GM21390 (cell line): ENCODE measurements at regions not wholly inside any gene's neighbourhood (a gene's known extent, or its start where the extent isn't known, plus 50 kb on each side); places are given as distances from the start of the nearest gene placed in this dataset.
"Not testable (repeated sequence)": the region's sequence is repeated elsewhere in the genome, so short reads cannot be mapped to it uniquely, and the experiment has no call there.

Source experiments
- ATAC-seq: cut with Tn5 transposase; IDR thresholded peaks from one replicate; pipeline ENCODE4 v1.9.1; 2021; ENCODE audit not compliant: unreplicated experiment

DNA sequence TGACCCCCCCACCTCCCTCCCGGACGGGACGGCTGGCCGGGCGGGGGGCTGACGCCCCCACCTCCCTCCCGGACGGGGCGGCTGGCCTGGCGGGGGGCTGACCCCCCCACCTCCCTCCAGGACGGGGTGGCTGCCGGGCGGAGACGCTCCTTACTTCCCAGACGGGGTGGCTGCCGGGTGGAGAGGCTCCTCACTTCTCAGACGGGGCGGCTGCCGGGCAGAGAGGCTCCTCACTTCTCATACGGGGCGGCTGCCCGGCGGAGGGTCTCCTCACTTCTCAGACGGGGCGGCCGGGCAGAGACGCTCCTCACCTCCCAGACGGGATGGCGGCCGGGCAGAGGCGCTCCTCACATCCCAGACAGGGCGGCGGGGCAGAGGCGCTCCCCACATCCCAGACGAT, 84.7 kb downstream of the OR2B2 start:
- not testable (repeated sequence) for ATAC-seq

DNA sequence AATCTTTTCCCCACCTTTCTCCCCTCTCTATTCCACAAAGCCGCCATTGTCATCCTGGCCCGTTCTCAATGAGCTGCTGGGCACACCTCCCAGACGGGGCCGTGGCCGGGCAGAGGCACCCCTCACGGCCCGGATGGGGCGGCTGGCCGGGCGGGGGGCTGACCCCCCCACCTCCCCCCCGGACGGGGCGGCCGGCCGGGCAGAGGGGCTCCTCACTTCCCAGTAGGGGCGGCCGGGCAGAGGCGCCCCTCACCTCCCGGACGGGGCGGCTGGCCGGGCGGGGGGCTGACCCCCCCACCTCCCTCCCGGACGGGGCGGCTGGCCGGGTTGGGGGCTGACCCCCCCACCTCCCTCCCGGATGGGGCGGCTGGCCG, 85.6 kb downstream of the OR2B2 start:
- not testable (repeated sequence) for ATAC-seq

DNA sequence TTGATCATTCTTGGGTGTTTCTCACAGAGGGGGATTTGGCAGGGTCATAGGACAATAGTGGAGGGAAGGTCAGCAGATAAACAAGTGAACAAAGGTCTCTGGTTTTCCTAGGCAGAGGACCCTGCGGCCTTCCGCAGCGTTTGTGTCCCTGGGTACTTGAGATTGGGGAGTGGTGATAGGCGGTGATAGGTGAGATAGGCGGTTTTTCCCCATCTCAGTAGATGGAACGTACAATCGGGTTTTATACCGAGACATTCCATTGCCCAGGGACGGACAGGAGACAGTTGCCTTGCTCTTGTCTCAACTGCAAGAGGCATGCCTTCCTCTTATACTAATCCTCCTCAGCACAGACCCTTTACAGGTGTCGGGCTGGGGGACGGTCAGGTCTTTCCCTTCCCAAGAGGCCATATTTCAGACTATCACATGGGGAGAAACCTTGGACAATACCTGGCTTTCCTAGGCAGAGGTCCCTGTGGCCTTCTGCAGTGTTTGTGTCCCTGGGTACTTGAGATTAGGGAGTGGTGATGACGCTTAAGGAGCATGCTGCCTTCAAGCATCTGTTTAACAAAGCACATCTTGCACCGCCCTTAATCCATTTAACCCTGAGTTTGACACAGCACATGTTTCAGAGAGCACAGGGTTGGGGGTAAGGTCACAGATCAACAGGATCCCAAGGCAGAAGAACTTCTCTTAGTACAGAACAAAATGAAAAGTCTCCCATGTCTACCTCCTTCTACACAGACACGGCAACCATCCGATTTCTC, 86.2 kb downstream of the OR2B2 start:
- ATAC-seq, result not testable (repeated sequence)

DNA sequence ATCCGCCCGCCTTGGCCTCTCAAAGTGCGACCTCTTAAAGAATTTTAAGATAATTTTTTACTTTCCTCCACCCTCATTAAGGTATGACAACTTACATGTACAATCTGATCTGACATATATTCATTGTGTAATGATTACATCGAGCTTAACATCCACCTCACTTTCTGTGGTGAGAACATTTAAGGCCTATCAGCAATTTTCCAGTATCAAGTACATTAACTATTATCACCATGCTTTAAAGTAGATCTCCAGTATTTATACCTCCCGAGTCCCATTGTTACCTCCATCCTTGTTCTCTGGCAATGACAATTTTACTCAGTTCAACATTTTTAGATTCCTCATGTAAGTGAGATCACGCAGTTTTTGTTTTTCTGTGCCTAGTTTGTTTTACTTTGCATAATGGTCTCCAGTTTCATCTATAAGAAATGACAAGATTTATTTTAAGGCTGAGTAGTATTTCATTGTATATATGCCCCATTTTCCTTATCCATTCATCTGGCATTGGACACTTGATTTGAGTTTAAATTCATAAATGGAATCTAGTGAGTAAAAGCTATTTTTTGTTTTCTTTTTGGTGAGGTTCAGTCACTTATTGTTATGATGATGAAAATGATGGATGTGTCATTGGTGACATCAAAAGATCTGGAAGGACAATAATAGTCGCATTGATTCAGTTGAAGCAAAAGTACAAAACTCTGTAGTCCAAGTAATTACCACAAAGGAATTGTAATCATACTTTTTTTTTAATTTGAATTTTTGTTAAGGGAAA, 87.0 kb downstream of the OR2B2 start:
- ATAC-seq, result no peak

DNA sequence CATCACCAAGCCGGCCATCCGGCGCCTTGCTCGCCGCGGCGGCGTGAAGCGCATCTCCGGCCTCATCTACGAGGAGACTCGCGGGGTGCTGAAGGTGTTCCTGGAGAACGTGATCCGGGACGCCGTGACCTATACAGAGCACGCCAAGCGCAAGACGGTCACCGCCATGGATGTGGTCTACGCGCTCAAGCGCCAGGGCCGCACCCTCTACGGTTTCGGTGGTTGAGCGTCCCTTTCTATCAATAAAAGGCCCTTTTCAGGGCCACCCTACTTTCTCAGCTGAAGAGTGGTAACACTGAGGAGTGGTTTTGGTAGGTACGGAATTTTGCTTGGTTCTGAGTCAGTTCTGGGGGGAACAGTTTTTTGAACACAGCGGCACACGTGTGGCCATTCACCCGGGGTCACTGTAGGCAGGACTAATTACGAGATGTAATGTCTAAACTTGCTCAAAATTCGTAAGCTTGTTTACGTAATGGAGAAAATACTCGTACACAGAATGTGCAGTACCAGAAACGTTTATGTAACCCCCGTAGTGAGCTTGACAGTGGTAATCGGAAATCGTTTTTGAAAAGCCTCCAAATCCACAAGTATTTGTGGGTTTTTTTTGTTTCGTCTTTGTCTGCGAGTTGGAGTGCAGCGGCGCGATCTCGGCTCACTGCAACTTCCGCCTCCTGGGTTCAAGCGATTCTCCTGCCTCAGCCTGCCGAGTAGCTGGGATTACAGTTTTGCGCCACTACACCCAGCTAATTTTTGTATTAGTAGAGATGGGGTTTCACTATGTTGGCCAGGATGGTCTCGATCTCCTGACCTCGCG, 87.8 kb downstream of the OR2B2 start:
- ATAC-seq, result peak; percentile 66

DNA sequence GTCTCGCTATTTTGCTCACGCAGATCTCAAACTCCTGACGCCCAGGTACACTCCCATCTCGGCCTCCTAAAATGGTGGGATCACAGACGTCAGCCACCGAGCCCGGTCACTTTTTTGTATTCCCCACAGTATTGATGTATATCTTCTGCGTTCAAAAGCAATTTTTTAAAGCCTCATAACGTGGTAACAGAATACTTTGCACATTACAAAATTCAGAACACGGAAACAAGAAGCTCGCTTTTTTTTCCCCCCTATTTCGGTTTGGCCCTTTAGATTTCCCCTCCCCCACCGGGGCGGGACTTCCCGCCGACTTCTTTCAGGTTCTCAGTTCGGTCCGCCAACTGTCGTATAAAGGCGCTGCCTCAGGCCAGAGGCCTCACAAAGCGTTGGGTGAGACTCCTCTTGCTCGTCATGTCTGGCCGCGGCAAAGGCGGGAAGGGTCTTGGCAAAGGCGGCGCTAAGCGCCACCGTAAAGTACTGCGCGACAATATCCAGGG, 88.4 kb downstream of the OR2B2 start:
- peak; percentile 62 for ATAC-seq

DNA sequence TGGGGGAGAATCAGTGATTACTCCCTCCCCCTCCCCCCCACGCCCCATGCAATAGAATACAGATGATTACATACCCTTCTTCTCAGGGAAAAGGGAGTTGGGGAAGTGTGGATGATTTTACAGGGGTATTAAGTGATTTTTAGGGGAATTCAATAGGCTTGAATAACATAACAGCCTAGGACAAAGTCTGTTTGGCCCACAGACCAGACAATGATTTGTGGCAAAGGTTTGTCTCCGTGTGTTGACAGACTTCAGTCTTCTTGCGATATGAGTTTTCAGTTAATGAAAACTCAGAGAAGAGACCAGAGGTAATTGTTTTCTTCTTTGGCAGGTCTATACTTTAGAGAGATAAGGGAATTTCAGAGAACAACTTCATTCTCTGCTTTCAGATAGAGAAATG, 95.3 kb downstream of the OR2B2 start:
- no peak for ATAC-seq

DNA sequence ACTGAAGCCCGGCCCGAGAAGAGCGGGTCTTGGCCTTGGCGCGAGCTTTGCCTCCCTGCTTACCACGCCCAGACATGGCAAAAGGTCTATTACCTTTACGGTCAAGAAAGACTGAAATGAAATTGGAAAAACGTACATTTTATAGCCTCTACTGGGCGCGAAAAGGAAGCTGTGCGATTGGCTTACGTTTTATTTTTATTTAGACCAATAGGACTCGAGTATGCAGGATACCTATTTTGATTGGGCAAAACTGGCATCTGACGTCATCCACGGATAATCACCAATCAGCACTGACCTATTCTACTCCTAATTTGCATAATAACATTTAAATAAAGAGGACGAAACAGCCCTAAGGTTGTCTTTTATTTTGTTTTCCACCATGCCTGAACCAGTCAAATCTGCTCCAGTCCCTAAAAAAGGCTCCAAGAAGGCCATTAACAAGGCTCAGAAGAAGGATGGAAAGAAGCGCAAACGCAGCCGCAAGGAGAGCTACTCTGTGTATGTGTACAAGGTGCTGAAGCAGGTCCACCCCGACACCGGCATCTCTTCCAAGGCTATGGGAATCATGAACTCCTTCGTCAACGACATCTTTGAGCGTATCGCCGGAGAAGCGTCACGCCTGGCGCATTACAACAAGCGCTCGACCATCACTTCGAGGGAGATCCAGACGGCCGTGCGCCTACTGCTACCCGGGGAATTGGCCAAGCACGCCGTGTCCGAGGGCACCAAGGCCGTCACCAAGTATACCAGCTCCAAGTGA, 97.4 kb downstream of the OR2B2 start:
- peak; percentile 52 for ATAC-seq

DNA sequence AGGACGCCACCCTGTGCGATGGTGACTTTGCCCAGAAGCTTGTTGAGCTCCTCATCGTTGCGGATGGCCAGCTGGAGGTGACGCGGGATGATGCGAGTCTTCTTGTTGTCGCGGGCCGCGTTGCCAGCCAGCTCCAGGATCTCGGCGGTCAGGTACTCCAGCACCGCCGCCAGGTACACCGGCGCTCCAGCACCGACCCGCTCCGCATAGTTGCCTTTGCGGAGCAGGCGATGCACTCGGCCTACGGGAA, 97.9 kb downstream of the OR2B2 start:
- peak; percentile 17 for ATAC-seq

DNA sequence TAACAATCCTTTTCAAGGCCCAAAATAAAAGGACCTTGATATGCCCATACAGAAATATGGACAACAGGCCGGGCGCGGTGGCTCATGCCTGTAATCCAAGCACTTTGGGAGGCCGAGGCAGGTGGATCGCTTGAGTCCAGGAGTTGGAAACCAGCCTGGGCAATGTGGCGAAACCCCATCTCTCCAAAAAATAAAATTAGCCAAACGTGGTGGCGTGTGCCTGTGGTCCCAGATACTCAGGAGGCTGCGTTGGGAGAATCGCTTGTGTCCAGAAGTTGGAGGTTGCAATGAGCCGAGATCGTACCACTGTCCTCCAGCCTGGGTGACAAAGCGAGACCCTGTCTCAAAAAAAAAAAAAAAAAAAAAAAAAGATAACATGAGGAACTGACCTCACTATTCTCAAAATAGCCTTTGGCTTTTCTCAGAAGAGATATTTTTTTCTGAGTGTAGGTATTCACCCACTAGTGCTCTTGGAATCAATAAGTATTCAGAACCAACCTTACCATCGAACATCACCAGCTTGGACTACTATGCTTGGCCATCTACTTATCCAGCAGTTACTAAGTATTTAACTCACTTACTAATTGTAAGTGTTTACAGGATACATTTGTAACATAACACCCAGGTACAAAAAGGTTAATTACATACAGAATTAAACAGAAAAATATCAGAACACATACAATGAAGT, 99.2 kb downstream of the OR2B2 start:
- no peak for ATAC-seq

DNA sequence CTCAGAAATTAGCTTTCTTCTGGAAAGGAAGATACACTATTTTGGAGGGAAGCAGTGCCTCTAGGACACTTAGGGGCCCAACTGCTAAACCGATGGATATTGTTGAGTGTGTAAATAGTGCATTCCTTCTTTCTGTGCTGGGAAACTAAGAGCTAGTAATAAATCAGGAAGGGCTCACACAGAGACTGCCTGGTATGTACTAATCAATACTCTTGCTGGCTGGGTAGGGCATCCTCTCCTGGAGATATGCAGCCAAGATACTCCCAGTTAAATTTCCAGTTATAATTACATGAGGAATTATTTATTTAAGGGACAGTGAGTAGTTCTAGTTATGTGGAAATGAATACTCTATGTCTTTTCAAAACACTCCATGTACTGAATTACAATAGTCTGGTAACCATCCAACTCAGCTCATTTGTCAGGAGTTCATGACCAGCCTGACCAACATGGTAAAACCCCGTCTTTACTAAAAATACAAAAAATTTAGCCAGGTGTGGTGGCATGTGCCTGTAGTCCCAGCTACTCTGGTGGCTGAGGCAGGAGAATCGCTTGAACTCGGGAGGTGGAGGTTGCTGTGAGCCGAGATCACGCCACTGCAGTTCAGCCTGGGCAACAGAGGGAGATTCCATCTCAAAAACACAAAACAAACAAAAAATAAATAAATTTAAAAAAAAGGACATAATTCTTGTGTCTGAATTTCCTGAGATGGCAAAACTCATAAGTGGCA, 100.0 kb downstream of the OR2B2 start:
- ATAC-seq, result no peak

DNA sequence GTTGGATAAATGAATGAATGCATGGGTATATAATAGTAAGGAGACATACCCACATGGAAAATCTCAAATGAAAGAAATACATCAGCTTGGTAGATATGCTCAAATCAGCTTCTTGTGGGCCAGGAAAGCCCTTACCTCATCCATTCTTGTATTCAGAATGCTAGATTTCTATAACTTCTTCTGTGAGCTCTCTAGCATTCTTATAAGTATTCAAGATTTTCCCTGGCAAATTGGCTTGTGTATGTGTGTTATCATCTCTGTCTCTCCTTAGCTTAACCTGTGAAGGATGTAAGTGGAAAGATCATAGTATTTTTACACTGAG, 100.8 kb downstream of the OR2B2 start:
- no peak for ATAC-seq

DNA sequence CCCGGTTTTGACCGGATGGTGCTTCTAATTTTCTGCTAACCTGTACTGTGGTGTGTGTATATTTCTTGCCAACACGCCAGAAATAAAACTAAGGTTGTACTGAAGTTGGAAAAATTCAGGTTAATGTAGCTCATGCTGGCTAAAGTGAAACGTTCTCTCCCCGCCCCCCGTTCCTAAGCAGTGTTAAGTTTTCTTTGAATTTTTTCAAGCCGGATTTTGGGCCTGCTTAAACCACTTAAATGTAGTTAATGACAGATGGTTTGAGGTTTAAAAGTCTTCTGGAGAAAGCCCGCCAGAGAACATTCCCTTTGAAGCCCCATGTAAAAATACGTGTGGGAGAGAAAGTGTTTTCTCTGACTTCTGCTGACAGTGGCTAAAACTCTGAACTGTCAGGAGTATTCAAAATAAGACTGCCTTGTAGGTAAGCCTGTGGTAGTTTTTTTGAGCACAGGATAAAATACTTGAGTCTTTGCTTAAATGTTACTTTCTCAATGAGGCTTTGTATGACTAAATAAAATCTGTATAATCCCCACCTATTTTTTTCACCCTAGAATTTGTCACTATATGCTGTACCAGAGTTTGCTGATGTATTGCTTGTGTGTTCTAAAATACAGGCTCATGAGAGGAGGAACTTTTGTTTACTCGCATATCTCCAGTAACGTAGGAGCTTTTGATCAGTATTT, 101.3 kb downstream of the OR2B2 start:
- ATAC-seq, result no peak

DNA sequence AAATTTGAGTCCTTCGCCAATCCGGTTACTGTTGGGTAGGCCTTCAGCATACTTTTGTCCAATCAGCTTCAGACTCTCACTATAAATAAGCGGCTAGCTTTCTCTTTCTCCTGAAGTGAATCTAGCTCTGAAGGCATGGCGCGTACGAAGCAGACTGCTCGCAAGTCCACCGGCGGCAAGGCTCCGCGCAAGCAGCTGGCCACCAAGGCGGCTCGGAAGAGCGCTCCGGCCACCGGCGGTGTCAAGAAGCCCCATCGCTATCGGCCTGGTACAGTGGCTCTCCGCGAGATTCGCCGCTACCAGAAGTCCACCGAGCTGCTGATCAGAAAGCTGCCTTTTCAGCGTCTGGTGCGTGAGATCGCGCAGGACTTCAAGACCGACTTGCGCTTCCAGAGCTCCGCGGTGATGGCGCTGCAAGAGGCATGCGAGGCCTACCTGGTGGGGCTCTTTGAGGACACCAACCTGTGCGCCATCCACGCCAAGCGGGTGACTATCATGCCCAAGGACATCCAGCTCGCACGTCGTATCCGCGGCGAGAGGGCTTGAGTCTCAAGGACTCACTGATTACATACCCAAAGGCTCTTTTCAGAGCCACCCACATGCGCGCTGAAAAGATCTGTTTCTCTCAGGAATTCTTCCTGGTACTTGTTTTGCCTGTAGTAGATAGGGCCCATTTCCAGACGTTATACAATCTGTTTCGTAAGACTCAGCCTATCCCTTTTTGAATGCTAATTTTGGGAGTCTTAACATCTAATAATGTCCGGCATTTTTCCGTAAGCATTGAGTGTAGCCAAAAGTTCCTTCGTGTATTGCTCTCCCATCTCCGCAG, 102.0 kb downstream of the OR2B2 start:
- peak; percentile 28 for ATAC-seq

DNA sequence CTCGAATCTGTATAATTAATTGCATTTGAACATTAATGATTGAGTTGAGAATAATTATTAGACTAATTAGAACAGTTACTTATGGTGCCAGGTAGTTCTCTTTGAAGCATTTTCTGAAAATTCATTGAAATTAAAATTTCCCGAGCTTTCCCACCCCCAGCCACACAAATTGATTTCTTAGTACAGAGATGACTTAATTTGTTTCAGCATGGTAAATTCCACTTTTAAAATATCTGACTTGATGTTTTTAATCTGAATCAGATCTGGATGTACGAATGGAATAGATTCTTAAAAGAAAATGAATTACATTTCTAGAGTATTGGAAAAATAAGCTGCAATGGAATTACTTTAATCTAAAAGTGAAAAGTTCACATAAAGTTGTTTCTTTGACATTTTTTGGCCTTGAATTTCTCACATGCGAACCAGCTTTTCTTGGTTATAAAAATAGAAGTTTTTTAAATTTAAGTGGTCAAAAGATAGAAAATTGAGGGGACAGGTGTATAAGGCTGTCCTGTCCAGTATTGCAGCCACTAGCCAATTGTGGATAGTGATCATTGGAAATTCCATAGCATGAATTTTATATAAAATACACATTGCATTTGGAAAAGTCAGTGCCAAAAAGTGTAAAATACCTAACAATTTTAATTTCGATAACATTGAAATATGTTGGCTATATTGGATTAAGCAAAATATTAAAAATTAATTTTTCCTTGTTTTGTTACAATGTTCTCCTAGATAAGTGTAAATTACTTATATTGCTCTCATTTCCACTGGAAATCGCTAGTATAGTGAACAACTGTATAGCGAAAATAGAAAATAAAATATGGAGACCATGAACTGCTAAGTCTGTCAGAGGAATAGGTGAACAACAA, 102.9 kb downstream of the OR2B2 start:
- no peak for ATAC-seq

DNA sequence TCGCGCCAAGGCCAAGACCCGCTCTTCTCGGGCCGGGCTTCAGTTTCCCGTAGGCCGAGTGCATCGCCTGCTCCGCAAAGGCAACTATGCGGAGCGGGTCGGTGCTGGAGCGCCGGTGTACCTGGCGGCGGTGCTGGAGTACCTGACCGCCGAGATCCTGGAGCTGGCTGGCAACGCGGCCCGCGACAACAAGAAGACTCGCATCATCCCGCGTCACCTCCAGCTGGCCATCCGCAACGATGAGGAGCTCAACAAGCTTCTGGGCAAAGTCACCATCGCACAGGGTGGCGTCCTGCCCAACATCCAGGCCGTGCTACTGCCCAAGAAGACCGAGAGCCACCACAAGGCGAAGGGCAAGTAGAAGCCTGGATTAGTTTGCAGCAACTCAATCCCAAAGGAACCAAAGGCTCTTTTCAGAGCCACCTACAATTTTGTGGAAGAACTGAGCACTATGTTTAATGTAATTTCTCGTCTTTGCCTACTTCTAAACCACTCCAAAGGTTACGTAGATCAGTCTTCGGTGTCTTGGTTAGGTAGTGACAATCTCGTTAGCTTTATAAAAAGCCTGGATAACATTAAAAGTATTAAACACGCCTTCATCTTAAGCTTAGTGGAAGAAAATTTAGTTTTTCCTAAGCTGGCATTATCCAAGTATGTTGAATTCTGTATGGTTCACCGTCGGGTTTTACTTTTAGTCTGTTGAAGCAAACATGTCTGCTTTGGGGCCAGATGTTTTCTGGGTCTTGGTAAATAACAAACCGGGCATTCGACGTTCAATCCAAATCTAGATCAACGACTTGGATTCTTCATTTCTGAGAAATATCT, 103.7 kb downstream of the OR2B2 start:
- ATAC-seq, result not testable (repeated sequence)
